Mucosa of descending colon (tissue), 3 donors: ENCODE measurements at regions not wholly inside any gene's neighbourhood (a gene's known extent, or its start where the extent isn't known, plus 50 kb on each side); places are given as distances from the start of the nearest gene placed in this dataset.

ENCODE experiments used
- ATAC-seq: fragments of 200-7000 bp; cut with Tn5 transposase; one replicate; pipeline ENCODE4 v1.9.1; 2020; ENCODE audit warnings: mild to moderate bottlenecking, moderate library complexity
- DNase-seq, 3 donors: peaks; one replicate each; pipeline ENCODE4 v3.0.0-alpha.2; 2020
- H3K36me3 ChIP-seq: fragments of 200-600 bp; one replicate; pipeline ENCODE4 v1.8.0; 2021; ENCODE audit warnings: low read depth, mild to moderate bottlenecking
- H3K4me1 ChIP-seq: fragments of 200-600 bp; one replicate; pipeline ENCODE4 v1.8.0; 2021; ENCODE audit warnings: low read depth, mild to moderate bottlenecking
- H3K4me3 ChIP-seq: fragments of 200-600 bp; one replicate; pipeline ENCODE4 v1.8.0; 2021; ENCODE audit warnings: mild to moderate bottlenecking
- H3K9me3 ChIP-seq: fragments of 200-600 bp; one replicate; pipeline ENCODE4 v1.8.0; 2021; ENCODE audit warnings: mild to moderate bottlenecking
- CTCF ChIP-seq: fragments of 200-600 bp; IDR thresholded peaks from one replicate; pipeline ENCODE4 v1.8.0; 2022; ENCODE audit warnings: antibody characterized with exemption, mild to moderate bottlenecking
- intact Hi-C, 2 donors: fragments of 100-400 bp; cut with DNase I in 1 of 2; cut with micrococcal nuclease in 1 of 2; formaldehyde crosslinking; loops; one replicate each; pipeline versions ENCODE4 v1.11.0 to v1.11.1; 2022; cut with DNase I, micrococcal nuclease
- donor health status: DM: no; HTN: no; CAD: no; lungs with moderate emphysema.
- donor health status: DM: no; HTN: no; CAD: no.
- donor health status: DM: no; HTN: yes; CAD: no.

DNA sequence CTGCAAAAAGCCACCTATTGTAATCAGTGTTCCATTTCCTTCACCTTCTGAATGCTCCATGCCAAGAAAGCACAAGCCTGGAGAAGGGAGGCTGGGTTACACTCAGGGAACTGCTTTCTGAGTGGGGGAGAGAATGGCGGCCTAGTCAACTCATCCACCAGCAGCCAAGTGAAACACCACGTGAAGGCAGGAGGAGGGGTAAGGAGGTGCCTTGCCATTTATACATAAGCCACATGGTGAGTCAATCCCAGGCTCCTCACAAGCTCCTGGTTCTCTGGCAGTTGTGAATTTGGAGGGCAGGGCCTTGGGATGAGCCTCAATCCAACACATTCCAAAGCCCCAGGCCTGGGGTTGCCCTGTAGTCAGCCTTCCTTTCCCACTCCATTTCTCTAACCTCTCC lies 149.4 kb downstream of the CD24 start:
- no peak for DNase-seq
- H3K9me3 ChIP-seq: no peaks in the 10 kb centered on the region
- ATAC-seq: no peak
- TF ChIP-seq CTCF: no peak
- H3K36me3 ChIP-seq: no peaks in the 10 kb centered on the region
- no peak overlapping the region for H3K4me3 ChIP-seq
- no peaks in the 10 kb centered on the region for H3K4me1 ChIP-seq
- intact Hi-C loops: no loop called here

DNA sequence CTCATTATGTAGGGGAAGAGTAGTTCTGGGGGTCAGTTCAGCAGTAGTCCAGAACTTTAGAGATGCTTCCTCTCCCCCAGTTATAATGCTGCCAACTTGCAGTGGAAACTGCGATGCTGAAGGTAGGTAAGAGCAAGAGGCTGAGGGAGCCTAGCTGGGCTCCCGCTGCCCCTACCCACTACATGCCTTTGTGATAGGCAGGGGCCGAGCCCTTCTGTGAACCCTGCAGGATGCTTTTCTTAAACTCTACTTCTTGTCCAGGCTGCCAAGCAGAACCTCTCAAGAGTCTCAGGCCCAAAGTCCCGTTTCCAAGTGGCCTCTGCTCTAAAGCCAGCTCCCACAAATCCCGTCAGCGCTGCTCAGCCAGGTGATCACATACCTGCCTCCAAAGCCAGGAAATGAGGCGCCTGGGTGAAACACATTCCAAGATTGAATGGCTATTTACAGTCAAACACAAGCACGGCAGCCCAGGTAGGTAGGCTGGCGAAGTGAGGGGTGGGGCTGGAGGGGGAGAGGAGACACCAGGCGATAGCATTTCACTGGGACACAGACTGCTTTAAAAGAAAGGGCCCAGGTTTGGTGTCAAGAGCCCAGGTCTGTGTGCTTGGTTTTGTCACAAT lies 150.7 kb downstream of the CD24 start:
- ATAC-seq: peak; percentile 77

DNA sequence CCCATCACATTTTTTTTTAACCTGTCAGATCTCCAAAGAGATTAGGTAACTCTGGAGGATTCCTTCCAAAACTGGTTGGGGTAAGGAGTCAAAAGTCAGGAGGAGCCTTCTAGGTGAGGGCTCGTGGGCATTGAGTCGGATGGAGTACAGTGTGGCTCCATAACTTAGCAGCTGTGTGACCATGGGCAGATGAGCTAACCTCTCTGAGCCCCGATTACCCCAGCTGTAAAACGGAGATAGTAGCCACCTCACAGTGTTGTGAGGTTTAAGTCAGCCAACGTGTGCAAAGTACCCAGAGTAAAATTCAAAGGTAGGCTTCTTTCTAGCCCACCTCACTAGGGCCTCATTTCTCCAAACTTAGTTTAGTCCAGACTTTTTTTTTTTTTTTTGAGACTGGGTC lies 151.5 kb downstream of the CD24 start:
- no peaks in the 10 kb centered on the region for H3K36me3 ChIP-seq
- DNase-seq (no peak), ATAC-seq (no peak)
- intact Hi-C loops: no loop called here
- no peak for TF ChIP-seq CTCF
- no peaks in the 10 kb centered on the region for H3K9me3 ChIP-seq
- H3K4me3 ChIP-seq: no peak overlapping the region
- no peaks in the 10 kb centered on the region for H3K4me1 ChIP-seq

More for the DNA sequence above, 150.7 kb downstream of the CD24 start:
- no peaks in the 10 kb centered on the region for H3K9me3 ChIP-seq
- intact Hi-C loops: no loop called here
- peak in 2 of 3 donors; percentile 56 to 60 for DNase-seq
- H3K4me1 ChIP-seq: no peaks in the 10 kb centered on the region
- no peaks in the 10 kb centered on the region for H3K36me3 ChIP-seq
- H3K4me3 ChIP-seq: no peak overlapping the region
- no peak for TF ChIP-seq CTCF

- Histone ChIP-seq H3K4me1 (no peaks in the 10 kb centered on the region), H3K36me3 (no peaks in the 10 kb centered on the region), H3K4me3 (no peak overlapping the region), H3K9me3 (no peaks in the 10 kb centered on the region)
- no peak for TF ChIP-seq CTCF
- DNase-seq (no peak), ATAC-seq (no peak)
- intact Hi-C loops: no loop called here
These were observed 154.1 kb downstream of the CD24 start for GRCh38 chr6:106820412-106820852.

- Histone ChIP-seq H3K36me3 (no peaks in the 10 kb centered on the region), H3K4me1 (no peaks in the 10 kb centered on the region), H3K4me3 (no peak overlapping the region), H3K9me3 (peaks cover 58% of the 10 kb centered on the region)
- no peak for DNase-seq
- intact Hi-C loops: no loop called here
- no peak for TF ChIP-seq CTCF
- no peak for ATAC-seq
These were observed 163.3 kb downstream of the CD24 start for GRCh38 chr6:106811088-106811686.
